ENCODE measurements at regions not wholly inside any gene's neighbourhood (a gene's known extent, or its start where the extent isn't known, plus 50 kb on each side); places are given as distances from the start of the nearest gene placed in this dataset.
"Not testable (repeated sequence)": the region's sequence is repeated elsewhere in the genome, so short reads cannot be mapped to it uniquely, and the experiment has no call there.

DNA sequence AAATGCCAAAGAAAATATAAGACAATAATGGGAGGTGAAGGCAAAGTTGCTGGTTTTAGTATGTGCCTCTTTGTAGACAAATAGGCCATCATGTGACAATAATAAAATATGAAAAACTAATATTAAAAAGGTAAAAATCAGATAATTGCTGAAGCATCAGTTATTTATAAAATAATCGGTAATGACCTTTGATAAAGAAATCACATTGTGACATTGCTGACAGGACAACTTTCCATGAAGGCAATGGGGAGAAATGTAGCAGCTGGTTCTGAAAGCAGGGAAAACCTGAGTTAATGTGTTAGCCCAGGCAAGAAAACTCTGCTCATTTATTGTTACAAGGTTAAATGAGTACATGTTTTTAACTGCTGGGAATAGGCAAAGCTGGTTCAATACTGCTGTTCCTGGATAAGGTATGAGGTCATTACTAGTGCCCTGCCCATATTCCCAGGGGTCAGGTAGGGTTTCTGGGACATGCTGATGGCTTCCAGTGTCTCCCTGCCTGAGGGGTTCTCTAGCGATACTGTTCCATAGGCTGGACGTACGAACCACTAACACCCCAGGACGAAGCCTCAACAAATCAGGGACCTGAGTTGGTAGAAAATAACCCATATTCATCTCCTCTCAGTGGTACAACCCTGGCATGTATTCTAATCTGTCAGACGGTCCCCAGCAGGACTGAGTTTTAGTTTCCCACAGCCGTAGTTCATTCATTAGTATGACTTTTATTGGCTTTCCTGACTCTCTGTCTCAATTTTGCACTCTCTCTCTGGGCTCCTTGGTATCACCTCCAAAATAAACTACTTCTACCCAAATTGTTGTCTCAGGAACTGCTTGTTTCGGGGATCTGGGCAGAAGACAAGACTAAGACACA is 355.9 kb downstream of the TXNL1 start:
- no peak for ATAC-seq (ENCODE audit: low FRiP score in 2 of 2)
- no peak for TF ChIP-seq POLR2A (IDR thresholded peaks at IDR 0.05)
- TF ChIP-seq, protein P1, sequence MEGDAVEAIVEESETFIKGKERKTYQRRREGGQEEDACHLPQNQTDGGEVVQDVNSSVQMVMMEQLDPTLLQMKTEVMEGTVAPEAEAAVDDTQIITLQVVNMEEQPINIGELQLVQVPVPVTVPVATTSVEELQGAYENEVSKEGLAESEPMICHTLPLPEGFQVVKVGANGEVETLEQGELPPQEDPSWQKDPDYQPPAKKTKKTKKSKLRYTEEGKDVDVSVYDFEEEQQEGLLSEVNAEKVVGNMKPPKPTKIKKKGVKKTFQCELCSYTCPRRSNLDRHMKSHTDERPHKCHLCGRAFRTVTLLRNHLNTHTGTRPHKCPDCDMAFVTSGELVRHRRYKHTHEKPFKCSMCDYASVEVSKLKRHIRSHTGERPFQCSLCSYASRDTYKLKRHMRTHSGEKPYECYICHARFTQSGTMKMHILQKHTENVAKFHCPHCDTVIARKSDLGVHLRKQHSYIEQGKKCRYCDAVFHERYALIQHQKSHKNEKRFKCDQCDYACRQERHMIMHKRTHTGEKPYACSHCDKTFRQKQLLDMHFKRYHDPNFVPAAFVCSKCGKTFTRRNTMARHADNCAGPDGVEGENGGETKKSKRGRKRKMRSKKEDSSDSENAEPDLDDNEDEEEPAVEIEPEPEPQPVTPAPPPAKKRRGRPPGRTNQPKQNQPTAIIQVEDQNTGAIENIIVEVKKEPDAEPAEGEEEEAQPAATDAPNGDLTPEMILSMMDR (IDR thresholded peaks at IDR 0.05): no peak
- TF ChIP-seq POLR2AphosphoS5 (IDR thresholded peaks at IDR 0.05): no peak
- no peak for TF ChIP-seq EP300 (IDR thresholded peaks at IDR 0.05)
- H3K27me3 ChIP-seq: no peaks in the 10 kb centered on the region
- H3K9me3 ChIP-seq: no peaks in the 10 kb centered on the region
- no peak overlapping the region for H3K4me3 ChIP-seq
- H3K4me1 ChIP-seq: no peaks in the 10 kb centered on the region
- DNase-seq: no peak
- 95 to 96% methylated on average over 8 of the region's 8 CpGs for WGBS, 2 donors
- H3K36me3 ChIP-seq: no peaks in the 10 kb centered on the region
- no peak overlapping the region for H3K27ac ChIP-seq

DNA sequence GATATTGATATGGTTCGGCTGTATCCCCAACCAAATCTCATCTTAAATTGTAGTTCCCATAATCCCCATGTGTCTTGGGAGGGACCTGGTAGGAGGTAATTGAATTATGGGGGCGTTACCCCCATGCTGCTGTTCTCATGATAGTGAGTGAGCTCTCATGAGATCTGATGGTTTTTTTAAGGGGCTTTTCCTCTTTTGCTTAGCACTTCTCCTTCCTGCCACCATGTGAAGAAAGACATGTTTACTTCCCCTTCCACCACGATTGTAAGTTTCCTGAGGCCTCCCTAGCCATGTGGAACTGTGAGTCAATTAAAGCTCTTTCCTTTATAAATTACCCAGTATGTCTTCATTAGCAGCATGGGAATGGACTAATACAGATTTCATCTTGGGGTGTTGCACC is 358.6 kb downstream of the TXNL1 start:
- WGBS, 2 donors: 61 to 74% methylated on average over 3 of the region's 3 CpGs

DNA sequence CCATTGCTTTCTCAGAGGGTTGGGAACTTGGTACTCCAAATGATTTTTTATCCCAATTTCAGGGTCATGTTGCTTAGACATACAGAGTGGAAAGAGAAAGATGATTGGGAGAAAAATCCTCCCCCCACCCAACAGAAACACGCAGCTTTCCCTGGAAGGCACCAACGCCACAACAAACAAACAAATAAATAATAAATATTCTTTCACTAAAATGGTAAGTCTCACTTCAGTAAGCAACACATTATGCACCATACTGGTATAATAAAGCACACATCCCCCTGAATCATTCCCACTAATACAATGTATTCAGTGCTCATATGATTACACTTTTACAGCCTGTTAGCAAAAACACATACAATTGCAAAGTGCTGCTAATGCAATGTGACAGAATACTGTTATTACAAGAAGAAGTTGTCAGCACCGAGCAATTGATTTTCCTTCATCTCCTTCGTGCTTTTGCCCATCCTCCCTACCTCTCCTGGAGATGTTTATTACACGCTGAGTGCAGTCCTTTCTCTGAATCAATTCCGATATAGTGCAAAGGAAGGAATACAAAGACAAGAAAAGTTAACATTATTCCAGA is 359.9 kb downstream of the TXNL1 start:
- TF ChIP-seq, protein P1 (IDR thresholded peaks at IDR 0.05): no peak
- TF ChIP-seq POLR2A (IDR thresholded peaks at IDR 0.05) (no peak), POLR2AphosphoS5 (IDR thresholded peaks at IDR 0.05) (no peak), EP300 (IDR thresholded peaks at IDR 0.05) (no peak)
- Histone ChIP-seq H3K27ac (no peak overlapping the region), H3K4me3 (no peak overlapping the region), H3K27me3 (no peaks in the 10 kb centered on the region), H3K36me3 (no peaks in the 10 kb centered on the region), H3K4me1 (no peaks in the 10 kb centered on the region), H3K9me3 (no peaks in the 10 kb centered on the region)
- 63 to 69% methylated on average over 6 of the region's 6 CpGs for WGBS, 2 donors
- ATAC-seq (ENCODE audit: low FRiP score in 2 of 2): no peak
- DNase-seq: no peak

More for the DNA sequence above, 358.6 kb downstream of the TXNL1 start:
- not testable (repeated sequence) for H3K9me3 ChIP-seq; H3K36me3 ChIP-seq; H3K27me3 ChIP-seq; H3K4me1 ChIP-seq; H3K4me3 ChIP-seq; ATAC-seq (ENCODE audit: low FRiP score in 2 of 2); H3K27ac ChIP-seq; DNase-seq

DNA sequence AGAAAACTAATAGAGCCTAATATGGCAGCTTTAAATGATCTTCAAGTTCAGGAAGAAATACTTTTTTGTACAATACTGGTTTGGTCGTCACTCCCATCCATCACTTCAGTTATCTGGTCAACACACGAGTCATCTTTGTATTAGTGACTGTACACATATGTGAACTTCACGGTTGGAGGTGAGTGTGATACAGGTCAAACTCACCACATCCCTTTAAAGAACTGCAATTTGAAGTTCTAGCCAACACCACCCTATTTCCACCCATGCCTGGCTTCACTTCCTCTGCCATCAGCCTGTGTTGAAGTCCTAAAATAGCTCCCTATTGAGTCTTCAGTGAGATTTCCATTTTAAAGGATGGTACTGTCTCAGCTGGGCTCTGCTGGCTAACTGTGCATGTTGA is 361.9 kb downstream of the TXNL1 start:
- no peaks in the 10 kb centered on the region for H3K36me3 ChIP-seq
- H3K27me3 ChIP-seq: no peaks in the 10 kb centered on the region
- 83 to 87% methylated on average over 3 of the region's 3 CpGs for WGBS, 2 donors
- no peak overlapping the region for H3K4me3 ChIP-seq
- H3K9me3 ChIP-seq: no peaks in the 10 kb centered on the region
- TF ChIP-seq EP300 (IDR thresholded peaks at IDR 0.05): no peak
- no peaks in the 10 kb centered on the region for H3K4me1 ChIP-seq
- H3K27ac ChIP-seq: no peak overlapping the region
- DNase-seq (no peak), ATAC-seq (ENCODE audit: low FRiP score in 2 of 2) (no peak)

DNA sequence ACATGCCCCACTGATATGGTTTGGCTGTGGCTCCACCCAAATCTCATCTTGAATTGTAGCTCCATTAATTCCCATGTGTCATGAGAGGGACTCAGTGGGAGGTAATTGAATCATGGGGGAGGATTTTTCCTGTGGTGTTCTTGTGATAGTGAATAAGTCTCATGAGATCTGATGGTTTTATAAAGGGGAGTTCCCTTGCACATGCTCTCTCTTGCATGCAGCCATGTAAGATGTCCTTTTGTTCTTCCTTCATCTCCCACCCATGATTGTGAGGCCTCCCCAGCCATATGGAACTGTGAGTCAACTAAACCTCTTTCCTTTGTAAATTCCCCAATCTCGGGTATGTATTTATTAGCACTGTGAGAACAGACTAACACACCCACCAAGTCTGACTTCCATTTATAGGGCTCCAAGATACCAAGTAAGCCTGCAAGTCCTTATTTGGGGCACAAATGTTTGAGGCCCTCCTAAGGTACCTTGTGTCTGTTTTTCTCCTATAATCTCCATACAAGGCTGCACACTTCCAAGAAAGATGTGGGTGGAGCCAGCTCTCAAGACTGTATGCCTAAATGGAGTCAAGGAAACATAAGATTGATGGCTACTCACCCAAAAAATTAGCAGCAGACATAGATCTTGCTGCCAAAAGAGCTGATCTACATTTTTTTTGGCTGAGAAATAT is 364.7 kb downstream of the TXNL1 start:
- Histone ChIP-seq H3K4me1 (no peaks in the 10 kb centered on the region), H3K9me3 (no peaks in the 10 kb centered on the region), H3K4me3 (no peak overlapping the region), H3K27ac (no peak overlapping the region), H3K27me3 (no peaks in the 10 kb centered on the region), H3K36me3 (no peaks in the 10 kb centered on the region)
- WGBS, 2 donors: 90 to 94% methylated on average over 1 of the region's 1 CpG
- TF ChIP-seq, protein P1 (IDR thresholded peaks at IDR 0.05): no peak
- no peak for TF ChIP-seq POLR2AphosphoS5 (IDR thresholded peaks at IDR 0.05)
- TF ChIP-seq POLR2A (IDR thresholded peaks at IDR 0.05): no peak
- no peak for TF ChIP-seq EP300 (IDR thresholded peaks at IDR 0.05)
- DNase-seq: no peak
- ATAC-seq (ENCODE audit: low FRiP score in 2 of 2): no peak
